ENCODE measurements at regions not wholly inside any gene's neighbourhood (a gene's known extent, or its start where the extent isn't known, plus 50 kb on each side); places are given as distances from the start of the nearest gene placed in this dataset. TPM values are rescaled to one million over a fixed set of nuclear protein-coding genes. Genes with fewer than 3 reads are reported as not detected.
A peak's percentile ranks its signal among the peaks of the same experiment; 100 is the strongest.
"Not testable (repeated sequence)": the region's sequence is repeated elsewhere in the genome, so short reads cannot be mapped to it uniquely, and the experiment has no call there.

DNA sequence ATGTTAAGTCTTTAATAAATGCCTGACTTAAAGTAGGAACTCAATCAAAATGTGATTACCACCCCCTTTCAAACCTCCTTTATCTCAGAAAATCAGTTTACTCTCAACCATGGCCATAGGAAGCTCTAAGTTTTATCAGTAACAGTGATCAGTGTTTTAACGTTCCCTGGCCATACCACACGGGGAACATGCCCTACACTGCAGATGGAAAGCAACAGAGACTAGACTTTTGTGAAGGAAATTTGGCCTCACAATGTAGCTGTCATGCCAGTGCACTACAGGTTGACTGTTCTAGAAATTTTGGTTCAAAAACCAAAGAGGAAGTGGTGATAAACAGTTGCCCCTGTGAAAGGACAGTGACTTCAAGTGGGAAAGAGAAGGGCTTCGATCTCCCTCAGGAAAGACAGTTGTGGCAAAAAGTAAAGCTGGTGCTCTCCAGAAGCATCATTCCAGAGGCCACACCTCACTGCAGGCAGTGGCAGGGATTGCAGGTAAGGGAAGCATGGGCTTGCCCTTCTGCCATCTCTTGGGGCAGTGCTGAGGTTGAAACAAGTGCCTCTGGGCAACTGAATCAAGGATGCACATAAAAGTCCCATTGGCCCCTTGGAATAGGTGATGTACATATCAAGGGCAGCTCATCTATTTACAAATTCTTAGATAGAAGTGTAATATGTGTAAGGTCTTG is 57.7 kb upstream of the FCGR1A start:
- not testable (repeated sequence) for DNase-seq; H3K56ac ChIP-seq (ENCODE audit: low read length); H3K23ac ChIP-seq (ENCODE audit: low read length); H4K5ac ChIP-seq (ENCODE audit: low read length); H2BK5ac ChIP-seq (ENCODE audit: low read length); H3K9ac ChIP-seq (ENCODE audit: low read length); H3K18ac ChIP-seq (ENCODE audit: low read length); H3K79me1 ChIP-seq (ENCODE audit: low read length); H2BK120ac ChIP-seq (ENCODE audit: low read depth, low read length); H2AK5ac ChIP-seq (ENCODE audit: low read length); H3K4me2 ChIP-seq (ENCODE audit: low read length); H3K27me3 ChIP-seq (ENCODE audit: insufficient read depth, low read length, poor library complexity); H4K8ac ChIP-seq (ENCODE audit: low read depth, low read length); H3K36me3 ChIP-seq (ENCODE audit: control insufficient read depth, insufficient read depth, low read length); H2BK15ac ChIP-seq (replicated peaks; ENCODE audit: low read depth); H3K4me3 ChIP-seq (ENCODE audit: low read length); H3K27ac ChIP-seq (ENCODE audit: low read depth, low read length); H3K4ac ChIP-seq (ENCODE audit: low read depth, low read length); H3K4me1 ChIP-seq (ENCODE audit: control insufficient read depth, low read depth, low read length); H3K79me2 ChIP-seq (ENCODE audit: control insufficient read depth, insufficient read depth, low read length)
- no CpG with 5 or more reads among the region's 3 CpGs for WGBS (ENCODE audit: extremely low coverage, insufficient coverage, low lambda C conversion rate)

DNA sequence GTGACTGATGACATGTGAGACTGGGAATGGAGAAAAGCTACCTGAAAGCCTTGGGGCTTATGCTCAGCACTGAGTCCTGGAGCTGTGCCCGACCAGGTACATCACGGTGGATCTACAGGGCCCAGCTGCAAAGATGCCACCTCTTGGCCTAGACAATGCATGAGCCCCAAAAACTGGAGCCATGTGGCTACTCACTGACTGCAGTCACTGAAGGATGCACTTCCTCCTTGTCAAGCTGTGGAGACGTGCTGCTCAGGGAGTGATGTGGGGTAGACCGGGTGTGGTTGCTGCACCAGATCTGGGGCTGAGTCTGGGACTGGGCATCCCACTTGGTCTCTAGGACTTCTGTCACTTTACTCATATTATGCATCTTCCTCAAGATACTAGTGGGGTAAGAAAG is 55.8 kb upstream of the FCGR1A start:
- H3K4me1 ChIP-seq (ENCODE audit: control insufficient read depth, low read depth, low read length); H3K18ac ChIP-seq (ENCODE audit: low read length); H3K9ac ChIP-seq (ENCODE audit: low read length); H3K56ac ChIP-seq (ENCODE audit: low read length); H3K36me3 ChIP-seq (ENCODE audit: control insufficient read depth, insufficient read depth, low read length); H3K27ac ChIP-seq (ENCODE audit: low read depth, low read length); H3K23ac ChIP-seq (ENCODE audit: low read length); H3K4me2 ChIP-seq (ENCODE audit: low read length); H2AK5ac ChIP-seq (ENCODE audit: low read length); DNase-seq; H4K5ac ChIP-seq (ENCODE audit: low read length); H4K8ac ChIP-seq (ENCODE audit: low read depth, low read length); H2BK120ac ChIP-seq (ENCODE audit: low read depth, low read length); H3K4me3 ChIP-seq (ENCODE audit: low read length); H3K79me1 ChIP-seq (ENCODE audit: low read length); H2BK15ac ChIP-seq (replicated peaks; ENCODE audit: low read depth); H3K4ac ChIP-seq (ENCODE audit: low read depth, low read length); H2BK5ac ChIP-seq (ENCODE audit: low read length); H3K79me2 ChIP-seq (ENCODE audit: control insufficient read depth, insufficient read depth, low read length); H3K27me3 ChIP-seq (ENCODE audit: insufficient read depth, low read length, poor library complexity): not testable (repeated sequence)
- no CpG with 5 or more reads among the region's 4 CpGs for WGBS (ENCODE audit: extremely low coverage, insufficient coverage, low lambda C conversion rate)

DNA sequence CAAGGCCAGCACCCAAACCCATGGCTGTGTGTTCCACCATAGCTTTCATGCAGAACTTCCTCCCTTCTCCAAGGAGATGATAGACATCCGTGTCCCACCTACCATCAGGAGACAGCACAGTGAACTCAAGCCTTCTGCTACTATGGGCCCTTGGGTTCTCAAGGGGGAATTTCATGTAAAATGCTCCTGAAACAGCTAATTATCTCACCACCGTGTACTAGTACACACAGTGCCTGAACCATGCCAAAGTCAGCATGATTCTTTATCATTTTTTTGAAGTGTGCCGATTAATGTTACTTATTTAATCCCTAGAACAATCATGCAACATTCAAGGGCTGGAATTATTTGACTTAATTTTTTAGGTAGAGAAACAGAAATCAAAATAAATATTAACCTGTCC is 53.9 kb upstream of the FCGR1A start:
- WGBS (ENCODE audit: extremely low coverage, insufficient coverage, low lambda C conversion rate), result no CpG with 5 or more reads among the region's 3 CpGs
- H2AK5ac ChIP-seq (ENCODE audit: low read length); H2BK15ac ChIP-seq (replicated peaks; ENCODE audit: low read depth); H3K27ac ChIP-seq (ENCODE audit: low read depth, low read length); H2BK5ac ChIP-seq (ENCODE audit: low read length); H3K56ac ChIP-seq (ENCODE audit: low read length); H2BK120ac ChIP-seq (ENCODE audit: low read depth, low read length); H3K4me1 ChIP-seq (ENCODE audit: control insufficient read depth, low read depth, low read length); H3K9ac ChIP-seq (ENCODE audit: low read length); H3K27me3 ChIP-seq (ENCODE audit: insufficient read depth, low read length, poor library complexity); H3K23ac ChIP-seq (ENCODE audit: low read length); H3K79me2 ChIP-seq (ENCODE audit: control insufficient read depth, insufficient read depth, low read length); H3K79me1 ChIP-seq (ENCODE audit: low read length); H3K36me3 ChIP-seq (ENCODE audit: control insufficient read depth, insufficient read depth, low read length); H4K8ac ChIP-seq (ENCODE audit: low read depth, low read length); H4K5ac ChIP-seq (ENCODE audit: low read length); DNase-seq; H3K4me2 ChIP-seq (ENCODE audit: low read length); H3K18ac ChIP-seq (ENCODE audit: low read length); H3K4me3 ChIP-seq (ENCODE audit: low read length); H3K4ac ChIP-seq (ENCODE audit: low read depth, low read length): not testable (repeated sequence)

Small RNA genes in the stretch of these regions (small RNA-seq; reads per million reads assigned to genes)
- gene RF00003 (ENCODE audit: insufficient read depth), result 5.2 reads per million, percentile 72 among the genes with 10 or more reads in this experiment
- gene RNU1-68P (ENCODE audit: insufficient read depth), result not detected
